Left renal pelvis (tissue), 4 donors: ENCODE measurements at regions not wholly inside any gene's neighbourhood (a gene's known extent, or its start where the extent isn't known, plus 50 kb on each side); places are given as distances from the start of the nearest gene placed in this dataset.

Experiments
- DNase-seq, 4 donors: peaks; one replicate each; pipeline ENCODE4 v3.0.0-alpha.2; 2013; ENCODE audit warnings: low read depth in 4 of 4, low spot score in 3 of 4

- DNase-seq = no peak
These were observed 69.3 kb upstream of the SMNDC1 start for GRCh38 chr10:110373857-110374654.

- no peak for DNase-seq
These were observed 70.4 kb upstream of the SMNDC1 start for GRCh38 chr10:110375121-110375520.

GRCh38 chr10:110376021-110376766 lies 71.5 kb upstream of the SMNDC1 start:
- peak in 1 of 4 donors; percentile 50 for DNase-seq

- DNase-seq = no peak
These were observed 72.0 kb upstream of the SMNDC1 start for GRCh38 chr10:110376767-110377160.

- DNase-seq = no peak
These were observed 73.3 kb upstream of the SMNDC1 start for GRCh38 chr10:110378006-110378405.

- no peak for DNase-seq
These were observed 73.9 kb upstream of the SMNDC1 start for GRCh38 chr10:110378533-110379108.

GRCh38 chr10:110379831-110380230 lies 75.1 kb upstream of the SMNDC1 start:
- no peak for DNase-seq

GRCh38 chr10:110380293-110380692 lies 75.6 kb upstream of the SMNDC1 start:
- DNase-seq = no peak

- DNase-seq = no peak
These were observed 78.0 kb upstream of the SMNDC1 start for GRCh38 chr10:110382695-110383094.

GRCh38 chr10:110387617-110387982 lies 82.9 kb upstream of the SMNDC1 start:
- no peak for DNase-seq

GRCh38 chr10:110387983-110388686 lies 83.4 kb upstream of the SMNDC1 start:
- no peak for DNase-seq

- no peak for DNase-seq
These were observed 84.0 kb upstream of the SMNDC1 start for GRCh38 chr10:110388687-110389052.

GRCh38 chr10:110389255-110389654 lies 84.5 kb upstream of the SMNDC1 start:
- DNase-seq = no peak

GRCh38 chr10:110391541-110391940 lies 86.8 kb upstream of the SMNDC1 start:
- DNase-seq = no peak

GRCh38 chr10:110392121-110392520 lies 87.4 kb upstream of the SMNDC1 start:
- DNase-seq = no peak

GRCh38 chr10:110392868-110393740 lies 88.4 kb upstream of the SMNDC1 start:
- no peak for DNase-seq

- no peak for DNase-seq
These were observed 89.1 kb upstream of the SMNDC1 start for GRCh38 chr10:110393866-110394265.

GRCh38 chr10:110394296-110394695 lies 89.6 kb upstream of the SMNDC1 start:
- DNase-seq = no peak

- DNase-seq = no peak
These were observed 90.2 kb upstream of the SMNDC1 start for GRCh38 chr10:110394898-110395297.
